ENCODE measurements at regions not wholly inside any gene's neighbourhood (a gene's known extent, or its start where the extent isn't known, plus 50 kb on each side); places are given as distances from the start of the nearest gene placed in this dataset.

DNA sequence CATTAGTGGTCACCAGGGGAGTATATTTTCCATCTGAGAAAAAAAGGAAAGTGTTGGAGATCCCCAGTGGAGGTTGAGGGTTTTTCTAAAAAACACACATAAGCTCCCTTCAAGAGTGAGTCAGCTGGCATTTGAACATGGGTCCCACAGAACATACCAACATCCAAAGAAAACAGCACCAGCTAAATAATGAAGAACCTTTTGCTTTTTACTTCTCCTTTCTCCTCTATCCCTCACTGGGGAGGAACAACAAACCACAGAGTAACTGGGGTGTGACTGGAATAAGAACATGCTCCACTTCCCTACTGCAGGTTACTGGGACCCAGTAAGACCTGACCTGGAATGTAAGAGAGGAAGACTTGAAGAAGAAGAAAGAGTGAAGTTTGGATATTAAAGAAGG lies 56.5 kb upstream of the RAPH1 start:
- Histone ChIP-seq H3K4me3 (no peak overlapping the region), H3K27ac (no peak overlapping the region), H3K4me1 (peaks cover 0 to 9% (median 0%) of the 10 kb centered on the region in 12 donors), H3K36me3 (no peaks in the 10 kb centered on the region), H3K9me3 (no peaks in the 10 kb centered on the region), H3K27me3 (no peaks in the 10 kb centered on the region)
- ATAC-seq, result peak in 1 of 4 donors; percentile 41
- DNase-seq, result no peak
- intact Hi-C loops (cut with DNase I), result no loop called here
- TF ChIP-seq, protein P1, sequence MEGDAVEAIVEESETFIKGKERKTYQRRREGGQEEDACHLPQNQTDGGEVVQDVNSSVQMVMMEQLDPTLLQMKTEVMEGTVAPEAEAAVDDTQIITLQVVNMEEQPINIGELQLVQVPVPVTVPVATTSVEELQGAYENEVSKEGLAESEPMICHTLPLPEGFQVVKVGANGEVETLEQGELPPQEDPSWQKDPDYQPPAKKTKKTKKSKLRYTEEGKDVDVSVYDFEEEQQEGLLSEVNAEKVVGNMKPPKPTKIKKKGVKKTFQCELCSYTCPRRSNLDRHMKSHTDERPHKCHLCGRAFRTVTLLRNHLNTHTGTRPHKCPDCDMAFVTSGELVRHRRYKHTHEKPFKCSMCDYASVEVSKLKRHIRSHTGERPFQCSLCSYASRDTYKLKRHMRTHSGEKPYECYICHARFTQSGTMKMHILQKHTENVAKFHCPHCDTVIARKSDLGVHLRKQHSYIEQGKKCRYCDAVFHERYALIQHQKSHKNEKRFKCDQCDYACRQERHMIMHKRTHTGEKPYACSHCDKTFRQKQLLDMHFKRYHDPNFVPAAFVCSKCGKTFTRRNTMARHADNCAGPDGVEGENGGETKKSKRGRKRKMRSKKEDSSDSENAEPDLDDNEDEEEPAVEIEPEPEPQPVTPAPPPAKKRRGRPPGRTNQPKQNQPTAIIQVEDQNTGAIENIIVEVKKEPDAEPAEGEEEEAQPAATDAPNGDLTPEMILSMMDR (IDR thresholded peaks at IDR 0.05), result no peak
- no peak for TF ChIP-seq POLR2A (IDR thresholded peaks at IDR 0.05)

DNA sequence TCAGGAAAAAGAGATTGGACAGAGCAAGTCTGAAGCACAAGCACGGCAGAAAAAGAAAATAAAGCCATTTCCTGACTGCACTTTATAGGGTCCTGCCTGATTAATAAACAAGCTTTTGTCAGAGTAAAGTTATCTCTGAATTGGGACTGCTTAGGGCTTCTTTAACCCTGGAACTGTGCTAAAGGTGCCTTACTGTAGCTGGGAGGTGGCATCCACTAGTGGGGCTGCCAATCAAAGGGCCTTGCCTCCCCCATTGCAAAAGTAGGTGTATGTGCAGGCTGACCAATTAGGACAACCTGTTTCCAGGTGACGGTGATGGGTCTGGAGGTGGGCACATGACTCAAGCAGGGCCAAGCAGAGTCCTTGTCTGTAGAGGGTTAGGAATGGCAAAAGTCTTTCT lies 57.4 kb upstream of the RAPH1 start:
- H3K4me1 ChIP-seq, result peaks cover 0 to 9% (median 0%) of the 10 kb centered on the region in 12 donors
- no peaks in the 10 kb centered on the region for H3K9me3 ChIP-seq
- no peaks in the 10 kb centered on the region for H3K27me3 ChIP-seq
- H3K4me3 ChIP-seq, result no peak overlapping the region
- ATAC-seq (no peak), DNase-seq (no peak)
- 69 to 77% (median 72%) methylated on average over 2 of the region's 2 CpGs for WGBS, 4 donors
- H3K36me3 ChIP-seq, result no peaks in the 10 kb centered on the region
- intact Hi-C loops (cut with DNase I), result no loop called here
- TF ChIP-seq, protein P1 (IDR thresholded peaks at IDR 0.05), result no peak
- no peak for TF ChIP-seq POLR2A (IDR thresholded peaks at IDR 0.05)
- H3K27ac ChIP-seq, result no peak overlapping the region

DNA sequence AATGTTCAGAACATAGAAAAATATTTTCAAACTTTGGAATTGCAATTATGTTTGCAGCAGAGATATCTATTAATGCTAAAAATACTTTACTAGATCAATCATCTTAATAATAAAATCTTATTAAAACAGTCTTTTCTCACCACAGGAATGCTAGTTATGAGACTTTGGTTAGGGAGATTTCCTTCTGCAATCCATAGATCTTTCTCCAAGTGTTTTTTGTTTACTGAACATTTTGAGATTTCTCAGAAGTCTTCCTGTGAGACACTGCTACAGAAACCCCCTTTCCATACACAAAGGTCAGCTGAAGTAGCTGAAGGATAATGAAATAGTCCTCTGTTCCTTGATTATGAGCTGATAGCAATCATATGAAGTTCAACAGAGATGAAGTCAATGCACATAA lies 59.4 kb upstream of the RAPH1 start:
- Histone ChIP-seq H3K9me3 (no peaks in the 10 kb centered on the region), H3K27me3 (no peaks in the 10 kb centered on the region), H3K36me3 (no peaks in the 10 kb centered on the region), H3K4me3 (no peak overlapping the region), H3K4me1 (peaks cover 0 to 14% (median 0%) of the 10 kb centered on the region in 12 donors), H3K27ac (no peak overlapping the region)
- intact Hi-C loops (cut with DNase I), result no loop called here
- no peak for ATAC-seq
- no peak for DNase-seq
- TF ChIP-seq POLR2A (IDR thresholded peaks at IDR 0.05), result no peak
- TF ChIP-seq, protein P1 (IDR thresholded peaks at IDR 0.05), result no peak

- Histone ChIP-seq H3K27ac (no peak overlapping the region), H3K27me3 (no peaks in the 10 kb centered on the region), H3K4me3 (no peak overlapping the region), H3K36me3 (no peaks in the 10 kb centered on the region), H3K9me3 (no peaks in the 10 kb centered on the region), H3K4me1 (peaks cover 0 to 14% (median 0%) of the 10 kb centered on the region in 12 donors)
- no peak for TF ChIP-seq POLR2A (IDR thresholded peaks at IDR 0.05)
- TF ChIP-seq, protein P1 (IDR thresholded peaks at IDR 0.05), result no peak
- intact Hi-C loops (cut with DNase I), result no loop called here
- no peak for ATAC-seq
- WGBS, 4 donors, result 89 to 92% (median 90%) methylated on average over 5 of the region's 5 CpGs
- DNase-seq, result no peak
These were observed 61.1 kb upstream of the RAPH1 start for GRCh38 chr2:203596183-203596582.
